Neural cell (in vitro differentiated cells): ENCODE measurements at regions not wholly inside any gene's neighbourhood (a gene's known extent, or its start where the extent isn't known, plus 50 kb on each side); places are given as distances from the start of the nearest gene placed in this dataset.

Source experiments
- H2AFZ ChIP-seq: fragments of 200-600, 300-800 bp; sonication (generic), shearing (Covaris generic); 2 replicates; pipeline ENCODE4 v1.6.0; 2014; ENCODE audit warnings: low read depth, mild to moderate bottlenecking, antibody characterized with exemption, low read length, moderate library complexity
- H3F3A ChIP-seq: fragments of 200-600 bp; shearing (Covaris generic); 2 replicates; pipeline ENCODE4 v1.6.1; 2016; ENCODE audit warnings: mild to moderate bottlenecking, moderate library complexity, mixed read lengths, antibody characterized with exemption, low read length; ENCODE audit not compliant: insufficient read depth, poor library complexity, severe bottlenecking
- H3K27ac ChIP-seq: fragments of 200-600, 300-800 bp; sonication (generic), shearing (Covaris generic); 2 replicates; pipeline ENCODE4 v1.5.1; 2014; ENCODE audit warnings: mild to moderate bottlenecking, low read length, moderate library complexity
- H3K27me3 ChIP-seq: fragments of 300-800, 200-600 bp; sonication (generic), shearing (Covaris generic); 2 replicates; pipeline ENCODE4 v1.6.0; 2014; ENCODE audit warnings: mild to moderate bottlenecking, low read depth, low read length, moderate library complexity; ENCODE audit not compliant: insufficient read depth
- H3K36me3 ChIP-seq: fragments of 300-800, 200-600 bp; sonication (generic), shearing (Covaris generic); 2 replicates; pipeline ENCODE4 v1.5.1; 2014; ENCODE audit warnings: mild to moderate bottlenecking, antibody characterized with exemption, low read length, moderate library complexity; ENCODE audit not compliant: insufficient read depth
- H3K4me2 ChIP-seq: fragments of 300-800, 200-600 bp; sonication (generic), shearing (Covaris generic); 2 replicates; pipeline ENCODE4 v1.6.0; 2014; ENCODE audit warnings: mild to moderate bottlenecking, low read length
- H3K4me3 ChIP-seq: fragments of 300-800, 200-600 bp; sonication (generic), shearing (Covaris generic); 2 replicates; pipeline ENCODE4 v1.5.1; 2014; ENCODE audit warnings: mild to moderate bottlenecking, low read length, moderate library complexity
- H3K79me2 ChIP-seq: fragments of 200-600 bp; shearing (Covaris generic); replicated peaks from 2 replicates; pipeline ENCODE4 v1.6.0; 2014; ENCODE audit warnings: mild to moderate bottlenecking, low read length, moderate library complexity; ENCODE audit not compliant: insufficient read depth
- H3K9ac ChIP-seq: fragments of 300-800, 200-600 bp; sonication (generic), shearing (Covaris generic); 2 replicates; pipeline ENCODE4 v1.6.1; 2016; ENCODE audit warnings: mild to moderate bottlenecking, low read length, mixed read lengths
- H3K9me2 ChIP-seq: fragments of 200-600 bp; shearing (Covaris generic); 2 replicates; pipeline ENCODE4 v1.6.1; 2016; ENCODE audit warnings: mild to moderate bottlenecking, low read length, mixed read lengths; ENCODE audit not compliant: insufficient read depth
- H3K9me3 ChIP-seq: fragments of 200-600, 300-800 bp; sonication (generic), shearing (Covaris generic); 2 replicates; pipeline ENCODE4 v1.6.1; 2016; ENCODE audit warnings: mild to moderate bottlenecking, mixed run types, low read length, moderate library complexity, mixed read lengths
- H4K20me1 ChIP-seq: fragments of 200-600 bp; shearing (Covaris generic); 2 replicates; pipeline ENCODE4 v1.6.1; 2016; ENCODE audit warnings: mild to moderate bottlenecking, mixed run types; ENCODE audit not compliant: insufficient read depth
- EP300 ChIP-seq: fragments of 450-650 bp; conservative IDR thresholded peaks from 2 replicates; pipeline ENCODE4 v1.6.1; 2014; ENCODE audit warnings: antibody characterized with exemption, mild to moderate bottlenecking, moderate library complexity; ENCODE audit not compliant: poor library complexity, severe bottlenecking
- MXI1 ChIP-seq: fragments of 450-650 bp; conservative IDR thresholded peaks from 2 replicates; pipeline ENCODE4 v1.6.1; 2014; ENCODE audit warnings: antibody characterized with exemption, mild to moderate bottlenecking; ENCODE audit not compliant: poor library complexity, severe bottlenecking
- POLR2AphosphoS5 ChIP-seq: IDR thresholded peaks from 2 replicates; pipeline ENCODE4 v1.6.1; 2012
- RAD21 ChIP-seq: fragments of 450-650 bp; conservative IDR thresholded peaks from 2 replicates; pipeline ENCODE4 v1.6.1; 2014; ENCODE audit warnings: antibody characterized with exemption, mild to moderate bottlenecking, moderate library complexity
- SMC3 ChIP-seq: fragments of 450-650 bp; conservative IDR thresholded peaks from 2 replicates; pipeline ENCODE4 v1.6.1; 2014; ENCODE audit warnings: antibody characterized with exemption, mild to moderate bottlenecking, moderate library complexity; ENCODE audit not compliant: poor library complexity
- TAF1 ChIP-seq: IDR thresholded peaks from 2 replicates; pipeline ENCODE4 v1.6.1; 2012; ENCODE audit warnings: low read depth
- TF ChIP-seq, protein P1 (sequence below): IDR thresholded peaks from 2 replicates; pipeline ENCODE4 v1.6.1; 2012; ENCODE audit warnings: borderline replicate concordance
- TF ChIP-seq, protein P2 (sequence below): fragments of 450-650 bp; IDR thresholded peaks from 2 replicates; pipeline ENCODE4 v1.5.1; 2014; ENCODE audit warnings: antibody characterized with exemption, mild to moderate bottlenecking, moderate library complexity; ENCODE audit not compliant: poor library complexity, severe bottlenecking

DNA sequence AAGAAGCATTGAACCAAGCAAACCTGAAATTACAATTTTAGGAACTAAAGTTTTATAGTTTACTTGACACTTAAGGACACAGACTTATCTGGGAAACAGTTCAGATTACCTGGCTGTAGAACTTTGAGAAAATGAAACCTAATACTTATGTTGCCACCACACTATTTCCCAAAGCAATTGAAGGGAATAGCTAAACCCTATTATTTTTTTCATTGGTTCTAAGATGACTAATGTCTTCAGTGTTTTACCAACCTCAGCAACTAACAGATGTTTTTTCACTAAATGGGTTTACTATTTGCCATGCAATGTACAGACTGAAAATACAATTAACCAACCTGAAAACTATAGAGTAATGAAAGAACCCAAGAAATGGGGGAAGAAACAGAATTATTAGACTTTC is 689.6 kb downstream of the SORCS1 start:
- no peak overlapping the region for H3K27ac ChIP-seq
- H3K9ac ChIP-seq, result no peak overlapping the region
- H4K20me1 ChIP-seq, result no peaks in the 10 kb centered on the region
- H3F3A ChIP-seq, result no peaks in the 10 kb centered on the region
- no peaks in the 10 kb centered on the region for H3K36me3 ChIP-seq
- no peaks in the 10 kb centered on the region for H3K79me2 ChIP-seq
- no peak overlapping the region for H2AFZ ChIP-seq
- H3K4me2 ChIP-seq, result no peak overlapping the region
- TF ChIP-seq, protein P1, sequence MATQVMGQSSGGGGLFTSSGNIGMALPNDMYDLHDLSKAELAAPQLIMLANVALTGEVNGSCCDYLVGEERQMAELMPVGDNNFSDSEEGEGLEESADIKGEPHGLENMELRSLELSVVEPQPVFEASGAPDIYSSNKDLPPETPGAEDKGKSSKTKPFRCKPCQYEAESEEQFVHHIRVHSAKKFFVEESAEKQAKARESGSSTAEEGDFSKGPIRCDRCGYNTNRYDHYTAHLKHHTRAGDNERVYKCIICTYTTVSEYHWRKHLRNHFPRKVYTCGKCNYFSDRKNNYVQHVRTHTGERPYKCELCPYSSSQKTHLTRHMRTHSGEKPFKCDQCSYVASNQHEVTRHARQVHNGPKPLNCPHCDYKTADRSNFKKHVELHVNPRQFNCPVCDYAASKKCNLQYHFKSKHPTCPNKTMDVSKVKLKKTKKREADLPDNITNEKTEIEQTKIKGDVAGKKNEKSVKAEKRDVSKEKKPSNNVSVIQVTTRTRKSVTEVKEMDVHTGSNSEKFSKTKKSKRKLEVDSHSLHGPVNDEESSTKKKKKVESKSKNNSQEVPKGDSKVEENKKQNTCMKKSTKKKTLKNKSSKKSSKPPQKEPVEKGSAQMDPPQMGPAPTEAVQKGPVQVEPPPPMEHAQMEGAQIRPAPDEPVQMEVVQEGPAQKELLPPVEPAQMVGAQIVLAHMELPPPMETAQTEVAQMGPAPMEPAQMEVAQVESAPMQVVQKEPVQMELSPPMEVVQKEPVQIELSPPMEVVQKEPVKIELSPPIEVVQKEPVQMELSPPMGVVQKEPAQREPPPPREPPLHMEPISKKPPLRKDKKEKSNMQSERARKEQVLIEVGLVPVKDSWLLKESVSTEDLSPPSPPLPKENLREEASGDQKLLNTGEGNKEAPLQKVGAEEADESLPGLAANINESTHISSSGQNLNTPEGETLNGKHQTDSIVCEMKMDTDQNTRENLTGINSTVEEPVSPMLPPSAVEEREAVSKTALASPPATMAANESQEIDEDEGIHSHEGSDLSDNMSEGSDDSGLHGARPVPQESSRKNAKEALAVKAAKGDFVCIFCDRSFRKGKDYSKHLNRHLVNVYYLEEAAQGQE, result no peak
- no peak for TF ChIP-seq SMC3
- H3K4me3 ChIP-seq, result no peak overlapping the region
- H3K27me3 ChIP-seq, result no peaks in the 10 kb centered on the region
- no peaks in the 10 kb centered on the region for H3K9me2 ChIP-seq
- no peaks in the 10 kb centered on the region for H3K9me3 ChIP-seq

GRCh38 chr10:106473129-106473685 is 691.3 kb downstream of the SORCS1 start:
- H3K79me2 ChIP-seq, result no peaks in the 10 kb centered on the region
- H3K9me2 ChIP-seq, result no peaks in the 10 kb centered on the region
- H3F3A ChIP-seq, result no peaks in the 10 kb centered on the region
- no peak overlapping the region for H2AFZ ChIP-seq
- H3K9me3 ChIP-seq, result no peaks in the 10 kb centered on the region
- no peak overlapping the region for H3K4me3 ChIP-seq
- no peaks in the 10 kb centered on the region for H4K20me1 ChIP-seq
- no peaks in the 10 kb centered on the region for H3K27me3 ChIP-seq
- no peak for TF ChIP-seq POLR2AphosphoS5
- TF ChIP-seq SMC3, result no peak
- TF ChIP-seq RAD21, result no peak
- TF ChIP-seq EP300, result no peak
- no peak for TF ChIP-seq TAF1
- TF ChIP-seq MXI1, result no peak
- H3K4me2 ChIP-seq, result no peak overlapping the region
- no peak overlapping the region for H3K9ac ChIP-seq
- H3K36me3 ChIP-seq, result no peaks in the 10 kb centered on the region
- H3K27ac ChIP-seq, result no peak overlapping the region

DNA sequence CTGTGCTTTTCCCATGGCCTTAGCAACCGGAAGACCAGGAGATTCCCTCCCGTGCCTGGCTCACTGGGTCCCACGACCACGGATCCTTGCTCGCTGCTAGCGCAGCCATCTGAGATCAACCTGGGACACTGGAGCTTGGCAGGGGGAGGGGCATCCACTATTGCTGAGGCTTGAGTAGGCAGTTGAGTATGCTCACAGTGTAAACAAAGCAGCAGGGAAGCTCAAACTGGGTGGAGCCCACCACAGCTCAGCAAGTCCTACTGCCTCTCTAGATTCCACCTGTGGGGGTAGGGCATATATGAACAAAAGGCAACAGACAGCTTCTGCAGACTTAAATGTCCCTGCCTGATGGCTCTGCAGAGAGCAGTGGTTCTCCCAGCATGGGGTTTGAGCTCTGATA is 697.0 kb downstream of the SORCS1 start:
- no peak overlapping the region for H3K27ac ChIP-seq
- no peaks in the 10 kb centered on the region for H4K20me1 ChIP-seq
- H3K9me2 ChIP-seq, result no peaks in the 10 kb centered on the region
- no peaks in the 10 kb centered on the region for H3K27me3 ChIP-seq
- H2AFZ ChIP-seq, result no peak overlapping the region
- no peaks in the 10 kb centered on the region for H3K79me2 ChIP-seq
- H3K9ac ChIP-seq, result no peak overlapping the region
- H3F3A ChIP-seq, result no peaks in the 10 kb centered on the region
- H3K4me3 ChIP-seq, result no peak overlapping the region
- no peaks in the 10 kb centered on the region for H3K36me3 ChIP-seq
- TF ChIP-seq, protein P2, sequence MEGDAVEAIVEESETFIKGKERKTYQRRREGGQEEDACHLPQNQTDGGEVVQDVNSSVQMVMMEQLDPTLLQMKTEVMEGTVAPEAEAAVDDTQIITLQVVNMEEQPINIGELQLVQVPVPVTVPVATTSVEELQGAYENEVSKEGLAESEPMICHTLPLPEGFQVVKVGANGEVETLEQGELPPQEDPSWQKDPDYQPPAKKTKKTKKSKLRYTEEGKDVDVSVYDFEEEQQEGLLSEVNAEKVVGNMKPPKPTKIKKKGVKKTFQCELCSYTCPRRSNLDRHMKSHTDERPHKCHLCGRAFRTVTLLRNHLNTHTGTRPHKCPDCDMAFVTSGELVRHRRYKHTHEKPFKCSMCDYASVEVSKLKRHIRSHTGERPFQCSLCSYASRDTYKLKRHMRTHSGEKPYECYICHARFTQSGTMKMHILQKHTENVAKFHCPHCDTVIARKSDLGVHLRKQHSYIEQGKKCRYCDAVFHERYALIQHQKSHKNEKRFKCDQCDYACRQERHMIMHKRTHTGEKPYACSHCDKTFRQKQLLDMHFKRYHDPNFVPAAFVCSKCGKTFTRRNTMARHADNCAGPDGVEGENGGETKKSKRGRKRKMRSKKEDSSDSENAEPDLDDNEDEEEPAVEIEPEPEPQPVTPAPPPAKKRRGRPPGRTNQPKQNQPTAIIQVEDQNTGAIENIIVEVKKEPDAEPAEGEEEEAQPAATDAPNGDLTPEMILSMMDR, result no peak
- TF ChIP-seq TAF1 (no peak), SMC3 (no peak)
- H3K4me2 ChIP-seq, result no peak overlapping the region
- H3K9me3 ChIP-seq, result no peaks in the 10 kb centered on the region
